Subcutaneous abdominal adipose tissue (tissue), 5 donors: ENCODE measurements at regions not wholly inside any gene's neighbourhood (a gene's known extent, or its start where the extent isn't known, plus 50 kb on each side); places are given as distances from the start of the nearest gene placed in this dataset.
"Not testable (repeated sequence)": the region's sequence is repeated elsewhere in the genome, so short reads cannot be mapped to it uniquely, and the experiment has no call there.

Source experiments
- H3K27ac ChIP-seq: one replicate; pipeline ENCODE4 v1.7.0; 2013; ENCODE audit warnings: low read depth, mild to moderate bottlenecking, inconsistent platforms, low read length, moderate library complexity
- H3K27me3 ChIP-seq, 5 donors: one replicate each; pipeline ENCODE4 v1.7.0; 2013; ENCODE audit warnings: low read length in 5 of 5, inconsistent platforms in 1 of 5; ENCODE audit not compliant: control insufficient read depth in 5 of 5, insufficient read depth in 4 of 5
- H3K36me3 ChIP-seq, 5 donors: one replicate each; pipeline ENCODE4 v1.7.0; 2013; ENCODE audit warnings: low read length in 5 of 5; ENCODE audit not compliant: control insufficient read depth in 5 of 5, insufficient read depth in 5 of 5
- H3K4me1 ChIP-seq, 5 donors: one replicate each; pipeline ENCODE4 v1.7.0; 2013; ENCODE audit warnings: low read length in 5 of 5, mild to moderate bottlenecking in 3 of 5, moderate library complexity in 1 of 5; ENCODE audit not compliant: control insufficient read depth in 5 of 5, insufficient read depth in 5 of 5
- H3K4me3 ChIP-seq, 5 donors: one replicate each; pipeline ENCODE4 v1.7.0; 2013; ENCODE audit warnings: low read length in 5 of 5, low read depth in 1 of 5
- H3K9ac ChIP-seq, 5 donors: one replicate each; pipeline ENCODE4 v1.7.0; 2013; ENCODE audit warnings: low read length in 5 of 5, mild to moderate bottlenecking in 4 of 5, moderate library complexity in 3 of 5
- H3K9me3 ChIP-seq, 5 donors: one replicate each; pipeline ENCODE4 v1.7.0; 2013; ENCODE audit warnings: low read length in 5 of 5; ENCODE audit not compliant: control insufficient read depth in 5 of 5
- donor health status: healthy.
- donor health status: healthy.
- donor health status: healthy.
- donor health status: healthy.
- donor health status: healthy.

GRCh38 chr5:90055831-90056328 is 353.7 kb downstream of the CETN3 start:
- H3K27me3 ChIP-seq, result no peaks in the 10 kb centered on the region
- H3K36me3 ChIP-seq, result no peaks in the 10 kb centered on the region
- peaks cover 0 to 2% (median 0%) of the 10 kb centered on the region in 5 donors for H3K4me1 ChIP-seq
- H3K9me3 ChIP-seq, result peaks cover 0 to 3% (median 0%) of the 10 kb centered on the region in 5 donors
- no peak overlapping the region for H3K4me3 ChIP-seq
- H3K9ac ChIP-seq, result no peak overlapping the region
- H3K27ac ChIP-seq, result no peak overlapping the region

GRCh38 chr5:90054612-90055011 is 354.9 kb downstream of the CETN3 start:
- Histone ChIP-seq H3K9ac (no peak overlapping the region), H3K4me1 (peaks cover 0 to 2% (median 0%) of the 10 kb centered on the region in 5 donors), H3K9me3 (peaks cover 0 to 3% (median 0%) of the 10 kb centered on the region in 5 donors), H3K4me3 (no peak overlapping the region), H3K36me3 (no peaks in the 10 kb centered on the region), H3K27ac (no peak overlapping the region), H3K27me3 (no peaks in the 10 kb centered on the region)

- Histone ChIP-seq H3K9me3 (no peaks in the 10 kb centered on the region), H3K27ac (no peak overlapping the region), H3K27me3 (no peaks in the 10 kb centered on the region), H3K4me3 (no peak overlapping the region), H3K36me3 (no peaks in the 10 kb centered on the region), H3K9ac (no peak overlapping the region), H3K4me1 (no peaks in the 10 kb centered on the region)
Observed at GRCh38 chr5:90051756-90052155, 357.8 kb downstream of the CETN3 start.

- Histone ChIP-seq H3K27ac (no peak overlapping the region), H3K27me3 (no peaks in the 10 kb centered on the region)
Observed at GRCh38 chr5:90050103-90050502, 359.5 kb downstream of the CETN3 start.

GRCh38 chr5:90047113-90047512 is 362.4 kb downstream of the CETN3 start:
- Histone ChIP-seq H3K4me3 (no peak overlapping the region), H3K27ac (no peak overlapping the region), H3K9me3 (peaks cover 0 to 4% (median 2%) of the 10 kb centered on the region in 5 donors), H3K27me3 (no peaks in the 10 kb centered on the region), H3K4me1 (no peaks in the 10 kb centered on the region), H3K9ac (no peak overlapping the region), H3K36me3 (no peaks in the 10 kb centered on the region)

More at GRCh38 chr5:90050103-90050502, 359.5 kb downstream of the CETN3 start:
- Histone ChIP-seq H3K4me1 (no peaks in the 10 kb centered on the region), H3K36me3 (no peaks in the 10 kb centered on the region), H3K4me3 (no peak overlapping the region), H3K9me3 (peaks cover 0 to 2% (median 0%) of the 10 kb centered on the region in 5 donors), H3K9ac (no peak overlapping the region)

GRCh38 chr5:90040082-90040481 is 369.5 kb downstream of the CETN3 start:
- not testable (repeated sequence) for H3K27me3 ChIP-seq, H3K4me3 ChIP-seq, H3K4me1 ChIP-seq, H3K36me3 ChIP-seq, H3K9me3 ChIP-seq, H3K27ac ChIP-seq, H3K9ac ChIP-seq

GRCh38 chr5:90037646-90038045 is 371.9 kb downstream of the CETN3 start:
- Histone ChIP-seq H3K9me3 (peaks cover 0 to 6% (median 3%) of the 10 kb centered on the region in 5 donors), H3K27me3 (no peaks in the 10 kb centered on the region)

GRCh38 chr5:90022711-90023053 is 386.9 kb downstream of the CETN3 start:
- no peak overlapping the region for H3K9ac ChIP-seq
- H3K9me3 ChIP-seq, result no peaks in the 10 kb centered on the region
- H3K27ac ChIP-seq, result no peak overlapping the region
- no peak overlapping the region for H3K4me3 ChIP-seq
- peaks cover 0 to 8% (median 0%) of the 10 kb centered on the region in 5 donors for H3K4me1 ChIP-seq
- H3K27me3 ChIP-seq, result no peaks in the 10 kb centered on the region
- H3K36me3 ChIP-seq, result no peaks in the 10 kb centered on the region

More at GRCh38 chr5:90037646-90038045, 371.9 kb downstream of the CETN3 start:
- no peaks in the 10 kb centered on the region for H3K36me3 ChIP-seq
- H3K27ac ChIP-seq, result no peak overlapping the region
- H3K4me1 ChIP-seq, result no peaks in the 10 kb centered on the region
- no peak overlapping the region for H3K9ac ChIP-seq
- no peak overlapping the region for H3K4me3 ChIP-seq

- H3K4me1 ChIP-seq, result peaks cover 0 to 8% (median 0%) of the 10 kb centered on the region in 5 donors
- H3K9me3 ChIP-seq, result no peaks in the 10 kb centered on the region
- H3K27ac ChIP-seq, result no peak overlapping the region
- H3K27me3 ChIP-seq, result no peaks in the 10 kb centered on the region
- H3K4me3 ChIP-seq, result no peak overlapping the region
- H3K9ac ChIP-seq, result no peak overlapping the region
- H3K36me3 ChIP-seq, result no peaks in the 10 kb centered on the region
Observed at GRCh38 chr5:90022002-90022710, 387.4 kb downstream of the CETN3 start.

- Histone ChIP-seq H3K27me3 (no peaks in the 10 kb centered on the region), H3K9ac (no peak overlapping the region), H3K4me1 (peaks cover 0 to 8% (median 0%) of the 10 kb centered on the region in 5 donors), H3K4me3 (peak overlapping the region in 4 of 5 donors; percentile 16 to 59 (median 44)), H3K9me3 (no peaks in the 10 kb centered on the region), H3K27ac (no peak overlapping the region), H3K36me3 (no peaks in the 10 kb centered on the region)
Observed at GRCh38 chr5:90020575-90021538, 388.7 kb downstream of the CETN3 start.
